SK-N-MC (cell line): ENCODE measurements at regions not wholly inside any gene's neighbourhood (a gene's known extent, or its start where the extent isn't known, plus 50 kb on each side); places are given as distances from the start of the nearest gene placed in this dataset.

Source experiments
- DNase-seq: peaks from one replicate; pipeline ENCODE4 v3.0.0-alpha.2; 2011; ENCODE audit warnings: low read depth, low spot score
- H3K27ac ChIP-seq: fragments of 200-600 bp; sonication (generic); 2 replicates; pipeline ENCODE4 v1.5.1; 2016; ENCODE audit warnings: mixed run types
- H3K36me3 ChIP-seq: fragments of 200-600 bp; sonication (generic); 2 replicates; pipeline ENCODE4 v1.6.1; 2017; ENCODE audit warnings: antibody characterized with exemption, low read length, mixed read lengths; ENCODE audit not compliant: insufficient read depth
- H3K4me3 ChIP-seq: fragments of 200-600 bp; sonication (generic); 2 replicates; pipeline ENCODE4 v1.5.1; 2016
- H3K9ac ChIP-seq: fragments of 200-600 bp; sonication (generic); 2 replicates; pipeline ENCODE4 v1.8.0; 2017; ENCODE audit warnings: mixed run types, mixed read lengths; ENCODE audit not compliant: insufficient read length
- H3K9me3 ChIP-seq: fragments of 200-600 bp; sonication (generic); 2 replicates; pipeline ENCODE4 v1.6.1; 2017; ENCODE audit warnings: low read depth, mild to moderate bottlenecking, antibody characterized with exemption, low read length, moderate library complexity, mixed read lengths
- EZH2 ChIP-seq: fragments of 200-600 bp; sonication (generic); IDR thresholded peaks from one replicate; pipeline ENCODE4 v1.6.1; 2017; ENCODE audit warnings: antibody characterized with exemption
- FOXP2 ChIP-seq: optimal IDR thresholded peaks from 2 replicates; pipeline ENCODE3; 2011; ENCODE audit warnings: mild to moderate bottlenecking, moderate library complexity; ENCODE audit not compliant: insufficient read depth; ENCODE audit errors: extremely low read length, control extremely low read depth
- POLR2AphosphoS5 ChIP-seq: IDR thresholded peaks from 2 replicates; pipeline ENCODE4 v1.6.1; 2012; ENCODE audit warnings: mild to moderate bottlenecking, low read depth, low read length, borderline replicate concordance

DNA sequence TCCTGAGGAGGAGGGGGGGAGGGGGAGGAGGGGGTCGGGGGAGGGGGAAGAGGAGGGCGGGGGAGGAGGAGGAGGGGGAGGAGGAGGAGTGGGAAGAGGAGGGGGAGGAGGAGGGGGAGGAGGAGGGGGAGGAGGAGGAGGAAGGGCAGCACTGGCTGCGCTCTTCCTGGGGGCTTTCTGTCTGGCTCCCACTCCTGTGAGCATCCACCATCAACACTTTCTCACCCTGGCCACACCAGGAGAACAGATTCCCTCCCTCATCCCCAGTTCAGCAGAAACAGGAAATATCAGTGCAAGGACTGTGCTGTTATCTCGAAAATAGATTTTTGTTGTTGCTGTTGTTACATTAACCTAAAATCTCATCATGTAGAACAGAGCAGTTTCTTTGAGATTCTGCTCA lies 530.5 kb downstream of the ACTR3B start:
- Histone ChIP-seq H3K27ac (no peak overlapping the region), H3K9ac (no peak overlapping the region), H3K36me3 (no peaks in the 10 kb centered on the region), H3K4me3 (no peak overlapping the region), H3K9me3 (no peaks in the 10 kb centered on the region)
- TF ChIP-seq FOXP2: no peak
- TF ChIP-seq EZH2: no peak
- TF ChIP-seq POLR2AphosphoS5: no peak
- DNase-seq: no peak

DNA sequence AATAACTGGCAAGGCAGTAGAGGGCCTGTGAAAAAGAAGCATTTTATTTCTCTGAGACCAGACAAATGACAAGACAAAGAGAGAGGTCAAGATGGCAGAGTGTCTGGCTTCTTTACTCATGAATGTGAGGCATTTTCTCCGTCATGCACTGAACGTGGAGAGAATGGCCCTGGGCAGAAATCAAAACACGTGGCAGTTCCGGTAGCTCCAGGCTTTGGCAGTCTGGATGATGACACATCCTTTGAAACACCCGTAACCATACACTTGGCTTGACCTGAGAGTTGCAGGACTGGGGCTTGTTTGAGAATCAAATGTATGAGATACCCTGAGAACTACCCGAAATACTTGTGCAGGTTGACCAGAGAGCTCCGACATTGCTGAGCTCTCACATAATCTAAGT lies 537.6 kb downstream of the ACTR3B start:
- no peak overlapping the region for H3K9ac ChIP-seq
- H3K9me3 ChIP-seq: no peaks in the 10 kb centered on the region
- no peak overlapping the region for H3K4me3 ChIP-seq
- H3K36me3 ChIP-seq: no peaks in the 10 kb centered on the region
- no peak overlapping the region for H3K27ac ChIP-seq
- TF ChIP-seq EZH2 (no peak), POLR2AphosphoS5 (no peak), FOXP2 (no peak)
- DNase-seq: no peak

DNA sequence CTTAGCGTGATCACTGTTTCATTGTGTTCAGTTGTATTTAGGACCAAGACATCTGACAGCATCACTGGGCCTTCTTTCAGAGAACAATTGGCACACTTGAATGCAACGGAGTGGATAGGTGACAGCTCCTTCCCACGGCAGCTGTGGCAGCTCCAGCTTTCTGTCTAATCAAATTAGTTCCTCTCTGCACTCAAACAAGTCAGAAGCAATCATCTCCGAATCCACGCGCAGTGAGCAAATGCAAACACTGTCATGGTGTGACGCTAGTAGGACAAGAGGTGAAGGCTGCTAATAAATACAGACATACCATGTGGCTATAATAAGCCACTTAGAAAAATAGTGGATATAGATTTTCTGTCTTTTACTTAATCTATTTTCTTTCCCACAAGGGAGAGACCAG lies 542.4 kb downstream of the ACTR3B start:
- H3K27ac ChIP-seq: no peak overlapping the region
- TF ChIP-seq EZH2: no peak
- TF ChIP-seq POLR2AphosphoS5: no peak
- no peak for TF ChIP-seq FOXP2
- no peak overlapping the region for H3K4me3 ChIP-seq
- no peak for DNase-seq
- no peaks in the 10 kb centered on the region for H3K9me3 ChIP-seq
- no peak overlapping the region for H3K9ac ChIP-seq
- no peaks in the 10 kb centered on the region for H3K36me3 ChIP-seq

DNA sequence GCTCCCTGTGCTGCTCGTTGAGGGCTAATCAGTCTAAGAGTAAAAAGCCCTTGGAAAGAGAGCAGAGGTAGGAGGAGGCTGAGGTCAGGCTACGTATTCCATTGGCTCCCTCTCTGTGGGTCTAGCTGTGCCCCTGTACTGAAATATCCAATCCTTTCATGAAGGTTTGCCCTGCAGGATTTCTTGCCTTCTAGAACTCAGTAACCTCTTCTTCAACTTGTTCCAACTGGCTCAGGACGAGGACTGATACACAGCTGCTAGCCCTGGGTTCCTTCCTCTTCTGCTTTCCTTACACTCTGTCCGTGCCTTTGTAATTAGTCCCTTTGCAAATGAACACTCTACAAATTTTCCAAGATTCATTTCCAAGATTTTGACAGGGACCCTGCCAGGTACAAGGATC lies 560.5 kb downstream of the ACTR3B start:
- Histone ChIP-seq H3K36me3 (no peaks in the 10 kb centered on the region), H3K27ac (no peak overlapping the region), H3K9me3 (no peaks in the 10 kb centered on the region), H3K4me3 (no peak overlapping the region), H3K9ac (no peak overlapping the region)
- no peak for DNase-seq
- no peak for TF ChIP-seq POLR2AphosphoS5
- TF ChIP-seq FOXP2: no peak
- TF ChIP-seq EZH2: no peak

DNA sequence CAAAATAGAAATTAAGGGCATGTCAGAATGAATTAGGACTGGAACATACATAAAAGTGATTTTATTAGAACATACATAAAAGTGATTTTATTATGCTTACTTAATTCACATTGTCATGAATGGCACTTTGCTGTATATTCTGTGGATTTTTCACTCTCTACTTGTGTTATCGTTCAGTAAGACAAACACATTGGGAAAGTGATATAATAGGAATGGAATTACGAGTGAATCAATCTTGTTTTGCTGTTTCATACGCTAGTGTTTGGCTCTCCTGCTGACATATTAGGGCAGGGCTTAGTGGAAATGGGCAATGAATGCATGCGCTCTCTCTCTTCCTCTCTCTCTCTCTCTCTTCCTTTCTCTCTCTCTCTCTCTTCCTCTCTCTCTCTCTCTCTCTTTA lies 561.1 kb downstream of the ACTR3B start:
- H3K27ac ChIP-seq: no peak overlapping the region
- H3K36me3 ChIP-seq: no peaks in the 10 kb centered on the region
- no peak for TF ChIP-seq POLR2AphosphoS5
- no peak for TF ChIP-seq EZH2
- no peak for TF ChIP-seq FOXP2
- no peak for DNase-seq
- H3K9ac ChIP-seq: no peak overlapping the region
- H3K4me3 ChIP-seq: no peak overlapping the region
- no peaks in the 10 kb centered on the region for H3K9me3 ChIP-seq

DNA sequence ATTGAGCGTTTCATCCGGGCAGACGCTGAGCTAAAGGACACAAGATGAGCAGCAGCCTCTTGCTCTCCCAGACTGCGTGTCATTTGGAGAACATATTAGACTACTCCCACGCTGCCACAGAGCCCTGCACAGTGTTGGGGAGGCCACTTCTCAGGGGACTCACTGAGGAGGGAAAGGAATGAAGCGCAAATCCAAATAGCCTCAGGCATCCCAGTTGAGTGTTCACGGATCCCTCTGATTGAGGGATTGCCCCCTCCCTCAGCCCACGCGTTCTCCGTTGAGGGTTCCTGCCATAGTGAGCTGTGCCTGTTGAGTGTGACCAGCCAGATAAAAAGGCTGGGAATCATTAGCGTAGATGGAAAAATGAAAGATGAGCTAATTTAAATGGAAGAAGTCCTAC lies 563.4 kb downstream of the ACTR3B start:
- H3K36me3 ChIP-seq: no peaks in the 10 kb centered on the region
- H3K9ac ChIP-seq: no peak overlapping the region
- no peak overlapping the region for H3K27ac ChIP-seq
- no peaks in the 10 kb centered on the region for H3K9me3 ChIP-seq
- H3K4me3 ChIP-seq: no peak overlapping the region
- DNase-seq: no peak
- no peak for TF ChIP-seq FOXP2
- TF ChIP-seq POLR2AphosphoS5: no peak
- TF ChIP-seq EZH2: no peak

DNA sequence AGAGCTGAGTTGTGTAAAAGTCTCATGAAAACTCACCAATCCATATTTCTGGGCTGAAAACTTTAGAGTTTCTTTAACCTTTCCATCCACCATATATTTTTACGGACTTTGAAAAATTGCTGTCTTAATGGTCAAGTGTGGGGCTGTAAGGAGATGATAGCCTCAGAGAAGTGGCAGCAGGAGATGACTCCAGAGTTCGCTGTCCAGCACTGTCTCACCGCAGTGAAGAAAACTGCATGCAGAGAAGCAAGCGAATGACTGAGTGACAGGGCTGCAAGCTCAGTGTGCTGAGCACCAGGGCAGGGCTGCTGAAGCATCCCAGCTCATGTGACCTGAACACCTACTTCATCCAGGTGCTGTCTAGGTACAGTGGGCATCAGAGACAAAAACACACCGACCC lies 564.5 kb downstream of the ACTR3B start:
- Histone ChIP-seq H3K27ac (no peak overlapping the region), H3K4me3 (no peak overlapping the region), H3K9me3 (no peaks in the 10 kb centered on the region), H3K36me3 (no peaks in the 10 kb centered on the region), H3K9ac (no peak overlapping the region)
- DNase-seq: no peak
- TF ChIP-seq FOXP2 (no peak), EZH2 (no peak), POLR2AphosphoS5 (no peak)

GRCh38 chr7:153327683-153328082 lies 568.1 kb downstream of the ACTR3B start:
- H3K4me3 ChIP-seq: no peak overlapping the region
- H3K36me3 ChIP-seq: no peaks in the 10 kb centered on the region
- H3K27ac ChIP-seq: no peak overlapping the region
- H3K9ac ChIP-seq: no peak overlapping the region
- TF ChIP-seq EZH2 (no peak), POLR2AphosphoS5 (no peak)
- H3K9me3 ChIP-seq: no peaks in the 10 kb centered on the region
- no peak for DNase-seq

DNA sequence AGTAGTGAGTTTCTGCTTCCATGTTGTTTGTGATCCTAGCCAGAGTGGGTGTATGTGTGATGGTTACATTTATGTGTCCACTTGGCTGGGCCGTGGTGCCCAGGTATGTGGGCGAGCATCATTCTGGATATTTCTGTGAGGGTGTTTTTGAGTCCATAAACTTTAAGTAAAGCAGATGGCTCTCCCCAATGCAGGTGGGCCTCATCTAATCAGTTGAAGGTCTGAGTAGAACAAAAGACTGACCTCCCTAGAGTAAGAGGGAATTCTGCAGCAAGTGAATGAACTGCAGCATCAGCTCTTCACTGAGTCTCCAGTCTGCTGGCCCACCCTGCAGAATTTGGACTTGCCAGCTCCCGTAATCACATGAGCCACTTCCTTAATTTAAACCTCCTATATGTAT lies 571.9 kb downstream of the ACTR3B start:
- TF ChIP-seq EZH2: no peak
- no peak for TF ChIP-seq FOXP2
- TF ChIP-seq POLR2AphosphoS5: no peak
- no peak overlapping the region for H3K9ac ChIP-seq
- no peak overlapping the region for H3K4me3 ChIP-seq
- H3K9me3 ChIP-seq: no peaks in the 10 kb centered on the region
- no peak overlapping the region for H3K27ac ChIP-seq
- no peak for DNase-seq
- no peaks in the 10 kb centered on the region for H3K36me3 ChIP-seq

GRCh38 chr7:153354071-153354470 lies 594.5 kb downstream of the ACTR3B start:
- no peaks in the 10 kb centered on the region for H3K9me3 ChIP-seq
- H3K27ac ChIP-seq: no peak overlapping the region
- no peak overlapping the region for H3K4me3 ChIP-seq
- TF ChIP-seq POLR2AphosphoS5 (no peak), FOXP2 (no peak), EZH2 (no peak)
- no peak for DNase-seq
- no peaks in the 10 kb centered on the region for H3K36me3 ChIP-seq
- H3K9ac ChIP-seq: no peak overlapping the region

- Histone ChIP-seq H3K36me3 (no peaks in the 10 kb centered on the region), H3K4me3 (no peak overlapping the region), H3K9me3 (no peaks in the 10 kb centered on the region), H3K27ac (no peak overlapping the region), H3K9ac (no peak overlapping the region)
- no peak for TF ChIP-seq POLR2AphosphoS5
- no peak for TF ChIP-seq EZH2
- no peak for TF ChIP-seq FOXP2
- no peak for DNase-seq
Observed at GRCh38 chr7:153370092-153370491, 610.5 kb downstream of the ACTR3B start.
